HCT116 (cell line): ENCODE measurements at regions not wholly inside any gene's neighbourhood (a gene's known extent, or its start where the extent isn't known, plus 50 kb on each side); places are given as distances from the start of the nearest gene placed in this dataset.

Experiments
- ATAC-seq: fragments of 200-7000 bp; cut with Tn5 transposase; 2 replicates; pipeline ENCODE4 v1.9.1; 2020; ENCODE audit warnings: mild to moderate bottlenecking, moderate library complexity
- BruUV-seq: library from RNA; stranded (reverse); fragments of 400-500 nt; replicated peaks from 2 replicates; lab custom pipeline; 2021; lab: Mats Ljungman, UMichigan
- CTCF ChIA-PET: fragments of 300-600 bp; sonication (Branson Sonifier 250); formaldehyde crosslinking; loops from one replicate; lab custom pipeline; 2021; ENCODE audit warnings: antibody characterized with exemption; lab: Charles Lee
- POLR2A ChIA-PET: fragments of 300-600, 350-600 bp; sonication (Branson Sonifier 250); formaldehyde crosslinking; loops from one replicate; lab custom pipeline; 2021; ENCODE audit warnings: antibody characterized with exemption; lab: Charles Lee
- RAD21 ChIA-PET, 2 experiments: fragments of 300-600 bp; sonication (Branson Sonifier 250); formaldehyde crosslinking; loops; one replicate each; lab custom pipeline; 2023; ENCODE audit warnings: low total read pairs in 2 of 2; ENCODE audit not compliant: uncharacterized antibody in 2 of 2, unreplicated experiment in 2 of 2, low non-redundant PET in 1 of 2; lab: Charles Lee
- DNase-seq: peaks from one replicate; pipeline ENCODE4 v3.0.0-alpha.2; 2010; ENCODE audit warnings: low read depth, low spot score
- H2AFZ ChIP-seq: fragments of 200-600 bp; shearing (Covaris generic), sonication (generic); 2 replicates; pipeline ENCODE4 v1.6.1; 2017; ENCODE audit warnings: low read depth, mixed run types, mixed read lengths, antibody characterized with exemption, low read length; ENCODE audit not compliant: poor library complexity, severe bottlenecking
- H3K27ac ChIP-seq: 2 replicates; pipeline ENCODE4 v1.5.1; 2012; ENCODE audit warnings: low read depth, low read length
- H3K27me3 ChIP-seq: fragments of 200-600 bp; sonication (generic); 2 replicates; pipeline ENCODE4 v1.6.1; 2016; ENCODE audit warnings: mixed run types, low read length, mixed read lengths; ENCODE audit not compliant: insufficient read depth
- H3K36me3 ChIP-seq, 2 experiments: fragments of 200-500 bp in 1 of 2; fragments of 200-600 bp in 1 of 2; sonication (Bioruptor generic) in 1 of 2; sonication (generic) in 1 of 2; 2 replicates each; pipeline versions ENCODE4 v1.5.1 to v1.6.1; 2014 to 2016; ENCODE audit warnings: low read length in 2 of 2, inconsistent platforms in 1 of 2, mixed read lengths in 1 of 2, mixed run types in 1 of 2; ENCODE audit not compliant: insufficient read depth in 2 of 2, control insufficient read depth in 1 of 2
- H3K4me1 ChIP-seq, 2 experiments: fragments of 200-600 bp in 1 of 2; sonication (generic) in 1 of 2; 2 replicates each; pipeline versions ENCODE4 v1.5.1 to v1.6.1; 2012 to 2017; ENCODE audit warnings: low read length in 2 of 2, inconsistent platforms in 1 of 2, mild to moderate bottlenecking in 1 of 2, mixed read lengths in 1 of 2, mixed run types in 1 of 2, moderate library complexity in 1 of 2; ENCODE audit not compliant: insufficient read depth in 2 of 2, control insufficient read depth in 1 of 2
- H3K4me2 ChIP-seq: fragments of 200-600 bp; sonication (generic); 2 replicates; pipeline ENCODE4 v1.6.1; 2017; ENCODE audit warnings: mixed run types, low read length, mixed read lengths
- H3K4me3 ChIP-seq, 2 experiments: fragments of 200-600 bp in 1 of 2; sonication (generic) in 1 of 2; replicated peaks in 1 of 2; 2 replicates each; pipeline ENCODE4 v1.5.1; 2011 to 2016; ENCODE audit warnings: low read length in 2 of 2, control low read depth in 1 of 2, low read depth in 1 of 2, mild to moderate bottlenecking in 1 of 2, mixed read lengths in 1 of 2, mixed run types in 1 of 2
- H3K79me2 ChIP-seq: fragments of 200-600 bp; sonication (generic); 2 replicates; pipeline ENCODE4 v1.6.1; 2017; ENCODE audit warnings: mild to moderate bottlenecking, mixed run types, low read length, moderate library complexity, mixed read lengths; ENCODE audit not compliant: insufficient read depth
- H3K9ac ChIP-seq: fragments of 200-600 bp; sonication (generic); 2 replicates; pipeline ENCODE4 v1.6.1; 2016; ENCODE audit warnings: low read length, mixed read lengths
- H3K9me2 ChIP-seq: fragments of 200-600 bp; sonication (generic), shearing (Covaris generic); 2 replicates; pipeline ENCODE4 v1.6.1; 2017; ENCODE audit warnings: mixed run types, mild to moderate bottlenecking, moderate library complexity; ENCODE audit not compliant: insufficient read depth
- H3K9me3 ChIP-seq, 2 experiments: fragments of 200-500 bp in 1 of 2; fragments of 200-600 bp in 1 of 2; sonication (Bioruptor generic) in 1 of 2; sonication (generic) in 1 of 2; 2 replicates each; pipeline ENCODE4 v1.6.1; 2014 to 2017; ENCODE audit warnings: low read length in 2 of 2, mixed read lengths in 2 of 2, inconsistent platforms in 1 of 2, low read depth in 1 of 2, mild to moderate bottlenecking in 1 of 2, mixed run types in 1 of 2, moderate library complexity in 1 of 2; ENCODE audit not compliant: control insufficient read depth in 1 of 2, insufficient read depth in 1 of 2
- H4K20me1 ChIP-seq: fragments of 200-600 bp; sonication (generic), shearing (Covaris generic); 2 replicates; pipeline ENCODE4 v1.6.1; 2017; ENCODE audit warnings: mixed run types, mild to moderate bottlenecking, moderate library complexity; ENCODE audit not compliant: insufficient read depth
- ATF3 ChIP-seq: IDR thresholded peaks from 2 replicates; pipeline ENCODE4 v1.6.1; 2012
- CBX3 ChIP-seq: IDR thresholded peaks from 2 replicates; pipeline ENCODE4 v1.6.1; 2012; ENCODE audit warnings: low read depth
- CEBPB ChIP-seq: IDR thresholded peaks from 2 replicates; pipeline ENCODE4 v1.6.1; 2012; ENCODE audit warnings: low read depth
- CTCF ChIP-seq, 3 experiments: fragments of 200-600 bp in 1 of 3; sonication (generic) in 1 of 3; IDR thresholded peaks in 2 of 3; conservative IDR thresholded peaks in 1 of 3; 2 replicates each; pipeline ENCODE4 v1.5.1; 2012 to 2017; ENCODE audit warnings: low read depth in 2 of 3, low read length in 2 of 3, antibody characterized with exemption in 1 of 3, borderline replicate concordance in 1 of 3, control low read depth in 1 of 3, mild to moderate bottlenecking in 1 of 3, mixed read lengths in 1 of 3, mixed run types in 1 of 3, moderate library complexity in 1 of 3; ENCODE audit not compliant: insufficient read depth in 1 of 3
- ELF1 ChIP-seq: IDR thresholded peaks from 2 replicates; pipeline ENCODE4 v1.6.1; 2012; ENCODE audit warnings: low read depth, borderline replicate concordance
- EZH2 ChIP-seq: fragments of 200-600 bp; sonication (generic); IDR thresholded peaks from 2 replicates; pipeline ENCODE4 v1.6.1; 2017; ENCODE audit warnings: antibody characterized with exemption, mixed run types
- EZH2phosphoT487 ChIP-seq: fragments of 200-600 bp; IDR thresholded peaks from 2 replicates; pipeline ENCODE4 v1.6.1; 2018; ENCODE audit warnings: antibody characterized with exemption, borderline replicate concordance
- FOSL1 ChIP-seq: IDR thresholded peaks from 2 replicates; pipeline ENCODE4 v1.6.1; 2012; ENCODE audit warnings: low read depth
- JUND ChIP-seq: IDR thresholded peaks from 2 replicates; pipeline ENCODE4 v1.6.1; 2012
- MAX ChIP-seq: IDR thresholded peaks from 2 replicates; pipeline ENCODE4 v1.6.1; 2012
- POLR2A ChIP-seq: IDR thresholded peaks from 2 replicates; pipeline ENCODE4 v1.7.0; 2011; ENCODE audit warnings: borderline replicate concordance; ENCODE audit not compliant: insufficient read depth, insufficient read length; ENCODE audit errors: extremely low read depth
- RAD21 ChIP-seq: IDR thresholded peaks from 2 replicates; pipeline ENCODE4 v1.6.1; 2012; ENCODE audit warnings: low read depth, mild to moderate bottlenecking
- REST ChIP-seq: IDR thresholded peaks from 2 replicates; pipeline ENCODE4 v1.6.1; 2012; ENCODE audit warnings: low read depth
- SIN3A ChIP-seq: IDR thresholded peaks from 2 replicates; pipeline ENCODE4 v1.6.1; 2012; ENCODE audit warnings: low read depth
- SP1 ChIP-seq: IDR thresholded peaks from 2 replicates; pipeline ENCODE4 v1.6.1; 2012; ENCODE audit warnings: low read depth
- TCF7L2 ChIP-seq: IDR thresholded peaks from 2 replicates; pipeline ENCODE4 v1.7.0; 2011; ENCODE audit warnings: borderline replicate concordance, inconsistent platforms; ENCODE audit not compliant: insufficient read depth, insufficient read length; ENCODE audit errors: extremely low read depth
- YY1 ChIP-seq: IDR thresholded peaks from 2 replicates; pipeline ENCODE4 v1.6.1; 2011; ENCODE audit warnings: low read length, low read depth, moderate library complexity, mild to moderate bottlenecking; ENCODE audit not compliant: insufficient replicate concordance; ENCODE audit errors: extremely low read depth
- ZBTB33 ChIP-seq: IDR thresholded peaks from 2 replicates; pipeline ENCODE4 v1.6.1; 2011; ENCODE audit warnings: mild to moderate bottlenecking, low read length, moderate library complexity; ENCODE audit not compliant: insufficient replicate concordance; ENCODE audit errors: extremely low read depth
- ZFX ChIP-seq: fragments of 450-650 bp; IDR thresholded peaks from 2 replicates; pipeline ENCODE4 v1.6.1; 2017
- ZNF274 ChIP-seq: fragments of 200-500 bp; sonication (Bioruptor generic); IDR thresholded peaks from 2 replicates; pipeline ENCODE4 v1.6.1; 2014; ENCODE audit warnings: mild to moderate bottlenecking, low read depth, low read length, inconsistent platforms
- intact Hi-C: fragments of 100-400 bp; cut with micrococcal nuclease; formaldehyde crosslinking; loops from 2 replicates; pipeline ENCODE4 v1.10.0; 2022

GRCh38 chr11:104490182-104490581 lies 326.2 kb upstream of the PDGFD start:
- POLR2A ChIA-PET = no interaction called here
- no peaks in the 10 kb centered on the region for H3K9me3 ChIP-seq

More at GRCh38 chr11:104490182-104490581, 326.2 kb upstream of the PDGFD start:
- DNase-seq = no peak
- TF ChIP-seq ELF1 = no peak
- TF ChIP-seq YY1 = no peak
- no peak for TF ChIP-seq REST
- no peak for TF ChIP-seq MAX
- TF ChIP-seq CTCF (IDR thresholded peaks at IDR 0.05 in 2 of 3, conservative IDR thresholded peaks at IDR 0.05 in 1 of 3; ENCODE audit: borderline replicate concordance in 1 of 3, insufficient read depth in 1 of 3, low read depth in 2 of 3, low read length in 2 of 3) = no peak
- no peak for TF ChIP-seq ZBTB33
- no peak for TF ChIP-seq SP1
- TF ChIP-seq POLR2A = no peak
- no peak for TF ChIP-seq CBX3
- TF ChIP-seq EZH2 = no peak
- no peak for TF ChIP-seq SIN3A
- no peak for TF ChIP-seq RAD21
- TF ChIP-seq ZNF274 = no peak
- TF ChIP-seq EZH2phosphoT487 = no peak
- TF ChIP-seq ATF3 = no peak
- no peak for TF ChIP-seq CEBPB
- TF ChIP-seq ZFX = no peak
- TF ChIP-seq JUND = no peak
- TF ChIP-seq FOSL1 = no peak
- no peak for TF ChIP-seq TCF7L2
- TF ChIP-seq, all 23 proteins: peak for 0
- H3K27ac ChIP-seq = no peak overlapping the region
- H2AFZ ChIP-seq = no peak overlapping the region
- no peak overlapping the region for H3K9ac ChIP-seq
- H3K36me3 ChIP-seq = no peaks in the 10 kb centered on the region
- no peak for ATAC-seq
- no peaks in the 10 kb centered on the region for H3K4me1 ChIP-seq
- intact Hi-C loops = no loop called here
- H3K9me2 ChIP-seq = no peaks in the 10 kb centered on the region
- H3K79me2 ChIP-seq = no peaks in the 10 kb centered on the region
- H4K20me1 ChIP-seq = no peaks in the 10 kb centered on the region
- CTCF ChIA-PET = no interaction called here
- no TSS peak for BruUV-seq
- RAD21 ChIA-PET = no interaction called here
- H3K4me3 ChIP-seq = no peak overlapping the region
- H3K27me3 ChIP-seq = no peaks in the 10 kb centered on the region
- no peak overlapping the region for H3K4me2 ChIP-seq
